ENCODE measurements at regions not wholly inside any gene's neighbourhood (a gene's known extent, or its start where the extent isn't known, plus 50 kb on each side); places are given as distances from the start of the nearest gene placed in this dataset.
"Not testable (repeated sequence)": the region's sequence is repeated elsewhere in the genome, so short reads cannot be mapped to it uniquely, and the experiment has no call there.

DNA sequence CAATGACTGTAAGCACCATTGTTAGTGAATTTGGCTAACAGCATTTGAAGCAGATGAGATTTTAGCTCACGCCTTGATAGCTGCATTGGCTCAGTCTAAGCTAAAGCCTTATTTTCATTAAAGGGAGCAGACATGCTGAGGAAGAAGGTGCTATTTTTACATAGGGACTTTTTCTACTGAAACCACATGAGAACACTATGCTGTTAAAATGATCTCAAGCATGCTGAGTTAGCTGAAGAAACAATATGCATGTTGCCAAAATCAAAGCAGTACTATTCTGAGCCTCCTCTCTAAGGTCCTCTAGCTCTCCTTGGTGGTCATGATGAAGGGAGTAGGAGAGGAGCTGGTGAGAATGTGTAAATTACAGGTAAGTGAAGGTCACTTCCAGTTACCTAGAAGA is 134.4 kb upstream of the JADE1 start:
- Histone ChIP-seq H3K4me3 (ENCODE audit: low read depth in 1 of 5, low read length in 5 of 5) (no peak overlapping the region), H3K9me3 (ENCODE audit: control insufficient read depth in 5 of 5, low read length in 5 of 5) (no peaks in the 10 kb centered on the region), H3K36me3 (ENCODE audit: control insufficient read depth in 5 of 5, insufficient read depth in 5 of 5, low read length in 5 of 5) (no peaks in the 10 kb centered on the region), H3K27me3 (ENCODE audit: control insufficient read depth in 5 of 5, insufficient read depth in 4 of 5, low read length in 5 of 5) (no peaks in the 10 kb centered on the region), H3K4me1 (ENCODE audit: control insufficient read depth in 5 of 5, insufficient read depth in 5 of 5, low read length in 5 of 5) (no peaks in the 10 kb centered on the region), H3K9ac (ENCODE audit: low read length in 5 of 5) (no peak overlapping the region), H3K27ac (ENCODE audit: low read depth, low read length) (no peak overlapping the region)

DNA sequence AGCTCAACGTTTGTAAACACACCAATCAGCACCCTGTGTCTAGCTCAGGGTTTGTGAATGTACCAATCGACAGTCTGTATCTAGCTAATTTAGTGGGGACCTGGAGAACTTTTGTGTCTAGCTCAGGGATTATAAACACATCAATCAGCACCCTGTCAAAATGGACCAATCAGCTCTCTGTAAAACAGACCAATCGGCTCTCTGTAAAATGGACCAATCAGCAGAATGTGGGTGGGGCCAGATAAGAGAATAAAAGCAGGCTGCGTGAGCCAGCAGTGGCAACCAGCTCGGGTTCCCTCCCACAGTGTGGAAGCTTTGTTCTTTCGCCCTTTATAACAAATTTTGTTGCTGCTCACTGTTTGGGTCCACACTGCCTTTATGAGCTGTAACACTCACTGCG is 136.3 kb upstream of the JADE1 start:
- H3K9me3 ChIP-seq (ENCODE audit: control insufficient read depth in 5 of 5, low read length in 5 of 5); H3K4me3 ChIP-seq (ENCODE audit: low read depth in 1 of 5, low read length in 5 of 5); H3K27ac ChIP-seq (ENCODE audit: low read depth, low read length); H3K27me3 ChIP-seq (ENCODE audit: control insufficient read depth in 5 of 5, insufficient read depth in 4 of 5, low read length in 5 of 5); H3K4me1 ChIP-seq (ENCODE audit: control insufficient read depth in 5 of 5, insufficient read depth in 5 of 5, low read length in 5 of 5); H3K9ac ChIP-seq (ENCODE audit: low read length in 5 of 5); H3K36me3 ChIP-seq (ENCODE audit: control insufficient read depth in 5 of 5, insufficient read depth in 5 of 5, low read length in 5 of 5): not testable (repeated sequence)

DNA sequence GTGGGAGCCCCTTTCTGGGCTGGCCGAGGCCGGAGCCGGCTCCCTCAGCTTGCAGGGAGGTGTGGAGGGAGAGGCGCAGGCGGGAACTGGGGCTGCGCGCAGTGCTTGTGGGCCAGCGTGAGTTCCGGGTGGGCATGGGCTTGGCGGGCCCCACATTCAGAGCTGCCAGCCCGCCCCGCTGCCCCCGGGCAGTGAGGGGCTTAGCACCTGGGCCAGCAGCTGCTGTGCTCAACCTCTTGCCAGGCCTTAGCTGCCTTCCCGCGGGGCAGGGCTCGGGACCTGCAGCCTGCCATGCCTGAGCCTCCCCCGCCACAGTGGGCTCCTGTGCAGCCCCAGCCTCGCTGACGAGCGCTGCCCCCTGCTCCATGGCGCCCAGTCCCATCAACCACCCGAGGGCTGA is 136.9 kb upstream of the JADE1 start:
- H3K9me3 ChIP-seq (ENCODE audit: control insufficient read depth in 5 of 5, low read length in 5 of 5); H3K36me3 ChIP-seq (ENCODE audit: control insufficient read depth in 5 of 5, insufficient read depth in 5 of 5, low read length in 5 of 5); H3K27ac ChIP-seq (ENCODE audit: low read depth, low read length); H3K27me3 ChIP-seq (ENCODE audit: control insufficient read depth in 5 of 5, insufficient read depth in 4 of 5, low read length in 5 of 5); H3K9ac ChIP-seq (ENCODE audit: low read length in 5 of 5); H3K4me3 ChIP-seq (ENCODE audit: low read depth in 1 of 5, low read length in 5 of 5); H3K4me1 ChIP-seq (ENCODE audit: control insufficient read depth in 5 of 5, insufficient read depth in 5 of 5, low read length in 5 of 5): not testable (repeated sequence)

- H3K4me1 ChIP-seq (ENCODE audit: control insufficient read depth in 5 of 5, insufficient read depth in 5 of 5, low read length in 5 of 5), result no peaks in the 10 kb centered on the region
- H3K27ac ChIP-seq (ENCODE audit: low read depth, low read length), result no peak overlapping the region
- H3K36me3 ChIP-seq (ENCODE audit: control insufficient read depth in 5 of 5, insufficient read depth in 5 of 5, low read length in 5 of 5), result no peaks in the 10 kb centered on the region
- H3K27me3 ChIP-seq (ENCODE audit: control insufficient read depth in 5 of 5, insufficient read depth in 4 of 5, low read length in 5 of 5), result no peaks in the 10 kb centered on the region
- H3K9me3 ChIP-seq (ENCODE audit: control insufficient read depth in 5 of 5, low read length in 5 of 5), result no peaks in the 10 kb centered on the region
- H3K9ac ChIP-seq (ENCODE audit: low read length in 5 of 5), result no peak overlapping the region
- no peak overlapping the region for H3K4me3 ChIP-seq (ENCODE audit: low read depth in 1 of 5, low read length in 5 of 5)
Measured at GRCh38 chr4:128670513-128670912, 139.0 kb upstream of the JADE1 start.

DNA sequence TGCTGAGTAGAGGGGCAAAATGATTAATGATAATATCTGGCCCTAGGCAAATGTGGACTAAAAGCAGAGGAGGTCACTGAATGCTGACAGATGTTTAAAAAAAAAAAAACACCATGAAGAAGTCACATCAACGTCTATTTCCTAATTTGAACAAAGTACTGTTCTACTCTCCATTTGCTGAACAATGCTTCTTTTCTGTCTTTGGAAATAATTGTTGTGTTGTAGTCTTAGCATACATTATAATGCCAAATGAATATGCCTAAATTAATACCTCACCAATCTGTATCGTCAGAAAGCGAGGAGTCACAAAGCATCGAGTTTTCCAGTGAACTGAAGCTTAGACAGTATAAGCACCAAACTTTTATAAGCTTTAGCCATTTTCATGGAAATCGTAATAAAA is 140.9 kb upstream of the JADE1 start:
- no peak overlapping the region for H3K4me3 ChIP-seq (ENCODE audit: low read depth in 1 of 5, low read length in 5 of 5)
- H3K9me3 ChIP-seq (ENCODE audit: control insufficient read depth in 5 of 5, low read length in 5 of 5), result no peaks in the 10 kb centered on the region
- H3K4me1 ChIP-seq (ENCODE audit: control insufficient read depth in 5 of 5, insufficient read depth in 5 of 5, low read length in 5 of 5), result no peaks in the 10 kb centered on the region
- H3K27ac ChIP-seq (ENCODE audit: low read depth, low read length), result no peak overlapping the region
- H3K36me3 ChIP-seq (ENCODE audit: control insufficient read depth in 5 of 5, insufficient read depth in 5 of 5, low read length in 5 of 5), result no peaks in the 10 kb centered on the region
- H3K9ac ChIP-seq (ENCODE audit: low read length in 5 of 5), result no peak overlapping the region
- no peaks in the 10 kb centered on the region for H3K27me3 ChIP-seq (ENCODE audit: control insufficient read depth in 5 of 5, insufficient read depth in 4 of 5, low read length in 5 of 5)

DNA sequence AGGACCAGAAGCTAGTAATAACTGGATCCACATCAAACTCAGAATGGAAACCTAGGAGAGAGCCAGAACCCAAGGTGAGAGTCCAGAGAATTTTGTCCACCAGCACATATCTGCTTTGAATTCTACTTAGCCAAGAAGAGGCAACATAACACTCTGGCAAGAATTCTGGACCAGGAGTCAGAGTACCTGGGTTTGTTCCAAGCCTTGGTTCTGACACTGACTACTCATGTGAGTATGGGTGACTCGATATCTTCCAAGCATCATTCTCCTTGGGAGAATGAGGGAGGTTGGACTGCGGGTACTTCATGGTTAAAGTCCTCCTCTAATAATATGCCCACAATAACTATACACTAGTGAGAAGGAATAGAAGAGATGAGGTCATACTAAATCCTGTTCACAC is 144.0 kb upstream of the JADE1 start:
- peaks cover 0 to 8% (median 6%) of the 10 kb centered on the region in 5 donors for H3K4me1 ChIP-seq (ENCODE audit: control insufficient read depth in 5 of 5, insufficient read depth in 5 of 5, low read length in 5 of 5)
- no peak overlapping the region for H3K4me3 ChIP-seq (ENCODE audit: low read depth in 1 of 5, low read length in 5 of 5)
- H3K36me3 ChIP-seq (ENCODE audit: control insufficient read depth in 5 of 5, insufficient read depth in 5 of 5, low read length in 5 of 5), result no peaks in the 10 kb centered on the region
- H3K27me3 ChIP-seq (ENCODE audit: control insufficient read depth in 5 of 5, insufficient read depth in 4 of 5, low read length in 5 of 5), result no peaks in the 10 kb centered on the region
- no peak overlapping the region for H3K9ac ChIP-seq (ENCODE audit: low read length in 5 of 5)
- H3K27ac ChIP-seq (ENCODE audit: low read depth, low read length), result no peak overlapping the region
- H3K9me3 ChIP-seq (ENCODE audit: control insufficient read depth in 5 of 5, low read length in 5 of 5), result no peaks in the 10 kb centered on the region

- H3K27me3 ChIP-seq (ENCODE audit: control insufficient read depth in 5 of 5, insufficient read depth in 4 of 5, low read length in 5 of 5), result no peaks in the 10 kb centered on the region
- no peak overlapping the region for H3K27ac ChIP-seq (ENCODE audit: low read depth, low read length)
- H3K4me3 ChIP-seq (ENCODE audit: low read depth in 1 of 5, low read length in 5 of 5), result no peak overlapping the region
- H3K4me1 ChIP-seq (ENCODE audit: control insufficient read depth in 5 of 5, insufficient read depth in 5 of 5, low read length in 5 of 5), result peaks cover 3 to 17% (median 15%) of the 10 kb centered on the region in 5 donors
- no peak overlapping the region for H3K9ac ChIP-seq (ENCODE audit: low read length in 5 of 5)
- H3K36me3 ChIP-seq (ENCODE audit: control insufficient read depth in 5 of 5, insufficient read depth in 5 of 5, low read length in 5 of 5), result no peaks in the 10 kb centered on the region
- H3K9me3 ChIP-seq (ENCODE audit: control insufficient read depth in 5 of 5, low read length in 5 of 5), result no peaks in the 10 kb centered on the region
Measured at GRCh38 chr4:128663325-128663724, 146.2 kb upstream of the JADE1 start.

DNA sequence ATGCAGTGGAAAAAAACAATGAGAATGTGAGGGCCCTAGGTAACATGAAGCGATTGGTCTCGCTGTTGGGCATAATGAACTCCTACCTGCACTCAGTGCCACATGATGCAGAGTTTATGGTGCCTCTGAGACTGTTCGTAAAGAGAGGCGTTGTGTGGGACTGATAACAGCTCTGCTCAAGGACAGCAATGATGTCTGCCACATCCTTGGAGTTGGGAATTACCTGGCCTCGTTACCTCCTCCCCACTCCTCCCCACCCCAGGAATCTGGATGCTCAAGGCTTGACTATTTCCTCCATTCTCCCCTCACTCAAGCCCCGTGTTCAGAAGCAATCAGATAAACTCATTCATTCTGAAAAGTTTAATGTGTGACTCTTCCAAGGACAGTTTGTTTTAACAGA is 148.0 kb upstream of the JADE1 start:
- peaks cover 3 to 22% (median 17%) of the 10 kb centered on the region in 5 donors for H3K4me1 ChIP-seq (ENCODE audit: control insufficient read depth in 5 of 5, insufficient read depth in 5 of 5, low read length in 5 of 5)
- H3K27me3 ChIP-seq (ENCODE audit: control insufficient read depth in 5 of 5, insufficient read depth in 4 of 5, low read length in 5 of 5), result no peaks in the 10 kb centered on the region
- H3K4me3 ChIP-seq (ENCODE audit: low read depth in 1 of 5, low read length in 5 of 5), result no peak overlapping the region
- no peaks in the 10 kb centered on the region for H3K9me3 ChIP-seq (ENCODE audit: control insufficient read depth in 5 of 5, low read length in 5 of 5)
- no peaks in the 10 kb centered on the region for H3K36me3 ChIP-seq (ENCODE audit: control insufficient read depth in 5 of 5, insufficient read depth in 5 of 5, low read length in 5 of 5)
- no peak overlapping the region for H3K27ac ChIP-seq (ENCODE audit: low read depth, low read length)
- no peak overlapping the region for H3K9ac ChIP-seq (ENCODE audit: low read length in 5 of 5)

DNA sequence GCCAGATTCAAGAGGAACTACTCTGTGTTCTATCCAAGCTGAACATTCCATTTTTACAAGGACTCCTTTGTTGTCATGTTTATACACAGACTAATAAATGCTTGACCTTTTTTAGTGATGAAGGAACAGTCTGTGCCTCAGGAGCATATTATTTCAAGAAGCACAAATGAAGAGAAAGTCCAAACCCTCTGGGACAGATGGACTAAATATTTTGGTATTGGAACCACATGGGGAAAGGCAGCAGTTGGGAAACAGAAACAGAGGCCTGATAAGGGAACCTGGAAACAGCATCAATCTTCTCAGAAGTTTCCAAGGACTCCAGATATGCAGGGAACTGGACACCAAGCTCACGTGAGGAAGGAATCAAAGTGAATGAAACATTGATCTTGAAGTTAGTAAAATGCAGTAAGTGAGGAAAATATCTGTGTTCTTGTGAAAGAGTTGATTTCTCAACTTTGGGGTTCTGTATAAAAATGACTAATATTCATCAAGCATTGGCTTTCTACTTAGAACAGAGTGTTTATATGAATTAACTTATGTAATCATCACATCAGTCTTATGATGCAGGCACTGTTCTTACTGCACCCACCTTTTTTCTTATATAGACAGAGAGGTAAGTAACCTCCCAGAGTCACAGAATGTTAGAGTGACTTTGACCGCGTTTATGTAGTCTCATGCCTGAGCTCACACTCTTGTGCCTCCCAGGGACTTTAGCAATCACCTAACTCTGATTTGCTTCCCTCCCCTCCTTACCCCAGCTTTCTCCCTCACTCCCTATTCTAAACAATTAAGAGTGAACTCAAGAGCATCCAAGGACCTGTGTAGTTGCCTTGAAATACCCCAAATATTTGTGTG is 148.9 kb upstream of the JADE1 start:
- peak overlapping the region in 1 of 5 donors; percentile 35 for H3K9ac ChIP-seq (ENCODE audit: low read length in 5 of 5)
- H3K9me3 ChIP-seq (ENCODE audit: control insufficient read depth in 5 of 5, low read length in 5 of 5), result no peaks in the 10 kb centered on the region
- H3K4me1 ChIP-seq (ENCODE audit: control insufficient read depth in 5 of 5, insufficient read depth in 5 of 5, low read length in 5 of 5), result peaks cover 3 to 22% (median 17%) of the 10 kb centered on the region in 5 donors
- no peaks in the 10 kb centered on the region for H3K27me3 ChIP-seq (ENCODE audit: control insufficient read depth in 5 of 5, insufficient read depth in 4 of 5, low read length in 5 of 5)
- no peaks in the 10 kb centered on the region for H3K36me3 ChIP-seq (ENCODE audit: control insufficient read depth in 5 of 5, insufficient read depth in 5 of 5, low read length in 5 of 5)
- H3K27ac ChIP-seq (ENCODE audit: low read depth, low read length), result peak overlapping the region; percentile 65
- H3K4me3 ChIP-seq (ENCODE audit: low read depth in 1 of 5, low read length in 5 of 5), result no peak overlapping the region

GRCh38 chr4:128658214-128658631 is 151.3 kb upstream of the JADE1 start:
- peaks cover 0 to 7% (median 0%) of the 10 kb centered on the region in 5 donors for H3K9me3 ChIP-seq (ENCODE audit: control insufficient read depth in 5 of 5, low read length in 5 of 5)
- no peaks in the 10 kb centered on the region for H3K36me3 ChIP-seq (ENCODE audit: control insufficient read depth in 5 of 5, insufficient read depth in 5 of 5, low read length in 5 of 5)
- no peak overlapping the region for H3K4me3 ChIP-seq (ENCODE audit: low read depth in 1 of 5, low read length in 5 of 5)
- peaks cover 3 to 22% (median 17%) of the 10 kb centered on the region in 5 donors for H3K4me1 ChIP-seq (ENCODE audit: control insufficient read depth in 5 of 5, insufficient read depth in 5 of 5, low read length in 5 of 5)
- H3K27ac ChIP-seq (ENCODE audit: low read depth, low read length), result no peak overlapping the region
- no peak overlapping the region for H3K9ac ChIP-seq (ENCODE audit: low read length in 5 of 5)
- H3K27me3 ChIP-seq (ENCODE audit: control insufficient read depth in 5 of 5, insufficient read depth in 4 of 5, low read length in 5 of 5), result no peaks in the 10 kb centered on the region
